Bronchial epithelial cell (primary cell): ENCODE measurements at regions not wholly inside any gene's neighbourhood (a gene's known extent, or its start where the extent isn't known, plus 50 kb on each side); places are given as distances from the start of the nearest gene placed in this dataset.

Experiments used
- DNase-seq: peaks from one replicate; pipeline ENCODE4 v3.0.0-alpha.2; 2010; ENCODE audit warnings: low read depth
- FAIRE-seq: peaks from 2 replicates; lab custom pipeline; 2011; peaks lifted over from hg19 to GRCh38; lab: Jason Lieb, UNC
- H3K27me3 ChIP-seq: 2 replicates; pipeline ENCODE4 v1.5.1; 2011; ENCODE audit warnings: low read length; ENCODE audit not compliant: control insufficient read depth, insufficient read depth
- H3K36me3 ChIP-seq: 2 replicates; pipeline ENCODE4 v1.5.1; 2011; ENCODE audit warnings: low read length; ENCODE audit not compliant: control insufficient read depth, insufficient read depth
- H3K4me3 ChIP-seq: 2 replicates; pipeline ENCODE4 v1.5.1; 2011; ENCODE audit warnings: mild to moderate bottlenecking, low read depth, low read length, control low read depth
- TF ChIP-seq, protein P1 (sequence below): IDR thresholded peaks from 2 replicates; pipeline ENCODE4 v1.5.1; 2011; ENCODE audit warnings: mild to moderate bottlenecking, moderate library complexity, low read length, control low read depth, inconsistent platforms; ENCODE audit not compliant: insufficient read depth, severe bottlenecking

- H3K27me3 ChIP-seq: no peaks in the 10 kb centered on the region
- H3K4me3 ChIP-seq: no peak overlapping the region
- no peaks in the 10 kb centered on the region for H3K36me3 ChIP-seq
- TF ChIP-seq, protein P1, sequence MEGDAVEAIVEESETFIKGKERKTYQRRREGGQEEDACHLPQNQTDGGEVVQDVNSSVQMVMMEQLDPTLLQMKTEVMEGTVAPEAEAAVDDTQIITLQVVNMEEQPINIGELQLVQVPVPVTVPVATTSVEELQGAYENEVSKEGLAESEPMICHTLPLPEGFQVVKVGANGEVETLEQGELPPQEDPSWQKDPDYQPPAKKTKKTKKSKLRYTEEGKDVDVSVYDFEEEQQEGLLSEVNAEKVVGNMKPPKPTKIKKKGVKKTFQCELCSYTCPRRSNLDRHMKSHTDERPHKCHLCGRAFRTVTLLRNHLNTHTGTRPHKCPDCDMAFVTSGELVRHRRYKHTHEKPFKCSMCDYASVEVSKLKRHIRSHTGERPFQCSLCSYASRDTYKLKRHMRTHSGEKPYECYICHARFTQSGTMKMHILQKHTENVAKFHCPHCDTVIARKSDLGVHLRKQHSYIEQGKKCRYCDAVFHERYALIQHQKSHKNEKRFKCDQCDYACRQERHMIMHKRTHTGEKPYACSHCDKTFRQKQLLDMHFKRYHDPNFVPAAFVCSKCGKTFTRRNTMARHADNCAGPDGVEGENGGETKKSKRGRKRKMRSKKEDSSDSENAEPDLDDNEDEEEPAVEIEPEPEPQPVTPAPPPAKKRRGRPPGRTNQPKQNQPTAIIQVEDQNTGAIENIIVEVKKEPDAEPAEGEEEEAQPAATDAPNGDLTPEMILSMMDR: no peak
- DNase-seq (no peak), FAIRE-seq (no peak)
Observed at GRCh38 chr9:88235615-88236014, 97.3 kb upstream of the SPATA31C2 start.

- H3K27me3 ChIP-seq: no peaks in the 10 kb centered on the region
- FAIRE-seq: no peak
Observed at GRCh38 chr9:88234114-88234513, 95.8 kb upstream of the SPATA31C2 start.

GRCh38 chr9:88233091-88233490 is 94.8 kb upstream of the SPATA31C2 start:
- no peak overlapping the region for H3K4me3 ChIP-seq
- FAIRE-seq: no peak
- H3K27me3 ChIP-seq: no peaks in the 10 kb centered on the region
- TF ChIP-seq, protein P1: no peak
- no peaks in the 10 kb centered on the region for H3K36me3 ChIP-seq
- no peak for DNase-seq

More at GRCh38 chr9:88234114-88234513, 95.8 kb upstream of the SPATA31C2 start:
- TF ChIP-seq, protein P1: no peak
- Histone ChIP-seq H3K4me3 (no peak overlapping the region), H3K36me3 (no peaks in the 10 kb centered on the region)
- DNase-seq: no peak

GRCh38 chr9:88230612-88231011 is 92.3 kb upstream of the SPATA31C2 start:
- FAIRE-seq (no peak), DNase-seq (no peak)
- H3K27me3 ChIP-seq: no peaks in the 10 kb centered on the region
- H3K36me3 ChIP-seq: no peaks in the 10 kb centered on the region
- TF ChIP-seq, protein P1: no peak
- no peak overlapping the region for H3K4me3 ChIP-seq

GRCh38 chr9:88229434-88229833 is 91.2 kb upstream of the SPATA31C2 start:
- TF ChIP-seq, protein P1: no peak
- Histone ChIP-seq H3K36me3 (no peaks in the 10 kb centered on the region), H3K27me3 (no peaks in the 10 kb centered on the region), H3K4me3 (no peak overlapping the region)
- FAIRE-seq (no peak), DNase-seq (no peak)

GRCh38 chr9:88224938-88225337 is 86.7 kb upstream of the SPATA31C2 start:
- no peaks in the 10 kb centered on the region for H3K27me3 ChIP-seq
- TF ChIP-seq, protein P1: no peak
- H3K36me3 ChIP-seq: no peaks in the 10 kb centered on the region
- FAIRE-seq: no peak
- no peak for DNase-seq
- no peak overlapping the region for H3K4me3 ChIP-seq
